GM12873 (cell line): ENCODE measurements at regions not wholly inside any gene's neighbourhood (a gene's known extent, or its start where the extent isn't known, plus 50 kb on each side); places are given as distances from the start of the nearest gene placed in this dataset.

Experiments used
- TF ChIP-seq, protein P1 (sequence below): IDR thresholded peaks from 2 replicates; pipeline ENCODE4 v1.5.1; 2012; ENCODE audit warnings: low read depth, mild to moderate bottlenecking, moderate library complexity, low read length, control low read depth; ENCODE audit not compliant: insufficient read depth; ENCODE audit errors: missing control alignments

DNA sequence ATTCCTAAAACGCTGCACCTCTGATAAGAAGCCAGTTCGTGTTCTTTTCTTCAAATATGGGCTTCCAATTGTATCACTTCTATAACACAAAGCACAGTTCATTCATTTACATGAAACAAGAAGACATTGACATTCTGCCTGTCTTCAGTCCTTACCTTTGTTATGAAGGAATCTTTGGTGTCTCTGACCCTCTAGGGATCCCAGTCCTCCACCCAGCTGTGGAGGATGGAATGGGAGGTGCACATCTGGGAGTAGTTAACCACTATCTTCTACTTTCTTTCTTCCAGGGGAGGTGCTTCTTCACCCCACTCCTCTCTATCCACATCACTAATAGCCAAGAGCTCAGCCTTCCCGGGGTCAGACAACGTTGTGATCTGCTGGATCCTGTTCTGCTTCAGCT is 233.4 kb downstream of the CDC5L start:
- TF ChIP-seq, protein P1, sequence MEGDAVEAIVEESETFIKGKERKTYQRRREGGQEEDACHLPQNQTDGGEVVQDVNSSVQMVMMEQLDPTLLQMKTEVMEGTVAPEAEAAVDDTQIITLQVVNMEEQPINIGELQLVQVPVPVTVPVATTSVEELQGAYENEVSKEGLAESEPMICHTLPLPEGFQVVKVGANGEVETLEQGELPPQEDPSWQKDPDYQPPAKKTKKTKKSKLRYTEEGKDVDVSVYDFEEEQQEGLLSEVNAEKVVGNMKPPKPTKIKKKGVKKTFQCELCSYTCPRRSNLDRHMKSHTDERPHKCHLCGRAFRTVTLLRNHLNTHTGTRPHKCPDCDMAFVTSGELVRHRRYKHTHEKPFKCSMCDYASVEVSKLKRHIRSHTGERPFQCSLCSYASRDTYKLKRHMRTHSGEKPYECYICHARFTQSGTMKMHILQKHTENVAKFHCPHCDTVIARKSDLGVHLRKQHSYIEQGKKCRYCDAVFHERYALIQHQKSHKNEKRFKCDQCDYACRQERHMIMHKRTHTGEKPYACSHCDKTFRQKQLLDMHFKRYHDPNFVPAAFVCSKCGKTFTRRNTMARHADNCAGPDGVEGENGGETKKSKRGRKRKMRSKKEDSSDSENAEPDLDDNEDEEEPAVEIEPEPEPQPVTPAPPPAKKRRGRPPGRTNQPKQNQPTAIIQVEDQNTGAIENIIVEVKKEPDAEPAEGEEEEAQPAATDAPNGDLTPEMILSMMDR = no peak

DNA sequence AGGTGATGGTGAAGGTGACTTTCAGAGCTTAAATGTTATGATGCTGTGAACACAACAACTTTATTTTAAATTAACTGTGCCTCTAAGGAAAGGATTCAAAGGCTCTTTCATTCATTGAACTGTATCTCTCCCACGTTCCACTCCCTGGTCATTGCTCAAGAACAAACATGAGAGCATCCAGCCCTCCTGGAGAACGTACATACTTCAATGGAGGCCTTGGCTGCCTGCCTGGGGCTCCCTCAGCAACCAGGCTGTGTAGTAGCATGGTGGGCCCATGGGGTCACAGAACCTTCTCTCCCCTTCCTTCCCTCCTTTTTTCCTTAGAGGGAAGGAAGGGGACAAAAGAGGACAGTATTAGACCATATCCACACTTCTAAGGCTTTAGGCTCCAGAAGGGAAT is 234.3 kb downstream of the CDC5L start:
- TF ChIP-seq, protein P1 = no peak

DNA sequence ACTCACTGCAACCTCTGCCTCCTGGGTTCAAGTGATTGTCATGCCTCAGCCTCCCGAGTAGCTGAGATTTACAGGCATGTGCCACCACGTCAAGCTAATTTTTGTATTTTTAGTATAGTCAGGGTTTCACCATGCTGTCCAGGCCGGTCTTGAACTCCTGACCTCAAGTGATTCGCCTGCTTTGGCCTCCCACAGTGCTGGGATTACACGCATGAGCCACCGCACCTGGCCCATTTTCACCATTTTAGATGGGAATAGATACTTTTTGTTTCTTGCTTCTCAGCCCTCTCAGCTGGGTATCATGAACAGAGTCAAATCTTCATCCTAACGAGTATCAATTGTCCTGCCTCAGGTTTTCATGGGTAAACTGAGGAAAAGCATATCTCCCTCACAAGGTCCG is 235.0 kb downstream of the CDC5L start:
- TF ChIP-seq, protein P1 = no peak

DNA sequence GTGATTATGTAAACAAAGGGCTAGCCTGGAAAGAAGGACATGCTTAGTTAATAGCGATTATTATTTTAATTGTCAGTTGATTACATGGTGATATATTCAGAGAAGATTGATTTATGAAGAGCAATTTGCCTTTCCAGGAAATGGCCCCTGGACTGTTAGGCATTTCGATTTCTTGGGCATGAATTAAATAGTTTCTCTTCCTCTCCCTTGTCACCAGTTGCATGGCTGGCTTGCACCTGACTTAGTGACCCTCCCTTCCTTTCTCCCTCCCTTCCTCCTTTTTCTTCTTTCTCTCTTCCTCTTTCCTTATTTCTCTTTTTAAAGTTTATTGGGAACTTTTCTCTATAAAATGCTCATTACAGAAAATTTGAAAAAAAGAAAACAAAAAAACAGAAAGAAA is 235.4 kb downstream of the CDC5L start:
- TF ChIP-seq, protein P1 = no peak

DNA sequence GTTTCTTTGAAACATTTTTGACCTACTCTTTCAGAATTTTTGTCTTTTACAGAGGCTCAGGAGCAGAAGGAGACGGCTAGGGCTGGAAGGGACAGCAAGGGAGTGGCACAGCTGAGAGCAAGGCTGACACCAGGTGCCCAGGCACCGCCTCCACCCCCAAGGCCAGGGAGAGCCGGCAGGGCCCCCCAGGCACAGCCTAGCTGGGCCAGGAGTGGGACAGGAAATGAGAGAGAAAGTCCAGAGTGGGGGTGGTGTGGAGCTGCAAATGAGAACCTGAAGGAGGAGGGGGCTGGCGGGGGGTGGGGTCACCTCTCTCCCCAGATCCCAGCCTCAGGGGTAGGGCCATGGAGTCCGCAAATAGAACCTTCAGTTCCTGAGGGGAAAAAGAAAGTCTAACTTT is 236.7 kb downstream of the CDC5L start:
- TF ChIP-seq, protein P1 = no peak

DNA sequence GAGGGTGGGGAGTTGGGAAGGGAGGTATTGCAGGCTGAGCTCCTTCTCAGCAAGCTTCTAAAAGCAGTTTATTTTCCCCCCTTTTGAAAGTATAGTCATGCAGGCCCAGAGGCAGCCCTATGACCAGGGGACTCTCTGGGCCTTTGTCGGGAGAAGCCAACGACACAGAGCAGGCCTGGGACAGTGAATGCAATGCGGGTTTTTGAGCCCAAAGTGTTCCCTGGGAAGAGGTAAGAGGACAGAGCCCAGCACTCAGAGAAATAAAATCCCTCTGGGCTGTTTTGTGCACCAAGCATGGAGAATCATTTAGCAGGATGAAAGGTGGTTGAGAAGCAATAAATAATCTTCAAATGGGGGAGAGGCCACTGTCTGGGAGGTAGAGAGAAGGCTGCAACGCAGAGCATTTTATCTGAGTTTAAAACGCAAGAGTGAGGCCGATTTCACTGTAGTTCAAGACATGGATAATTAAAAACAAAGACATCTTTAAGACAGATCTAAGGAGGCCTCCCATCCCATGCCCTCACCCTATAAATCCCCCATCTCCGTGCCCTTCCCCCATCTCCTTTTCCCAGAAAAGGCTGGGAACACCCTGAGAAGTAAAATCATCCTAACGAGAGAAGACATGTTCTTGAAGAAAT is 237.5 kb downstream of the CDC5L start:
- TF ChIP-seq, protein P1 = no peak

DNA sequence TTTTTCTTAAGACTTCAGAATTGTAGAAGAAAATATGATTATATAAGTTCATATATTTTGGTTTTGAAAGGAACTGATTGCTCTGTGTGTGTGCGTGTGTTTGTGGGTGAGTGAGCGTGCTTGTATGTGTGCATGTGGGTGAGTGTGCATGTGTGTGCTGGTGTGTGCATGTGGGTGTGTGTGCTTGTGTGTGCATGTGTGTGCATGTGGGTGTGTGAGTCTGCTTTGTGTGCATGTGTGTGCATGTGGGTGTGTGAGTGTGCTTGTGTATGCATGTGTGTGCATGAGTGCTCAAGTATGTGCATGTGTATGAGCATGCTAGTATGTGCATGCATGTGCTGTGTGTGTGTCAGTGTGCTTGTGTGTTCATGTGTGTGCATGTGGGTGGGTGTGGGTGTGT is 238.5 kb downstream of the CDC5L start:
- TF ChIP-seq, protein P1 = no peak
